ENCODE measurements at regions not wholly inside any gene's neighbourhood (a gene's known extent, or its start where the extent isn't known, plus 50 kb on each side); places are given as distances from the start of the nearest gene placed in this dataset.
"Not testable (repeated sequence)": the region's sequence is repeated elsewhere in the genome, so short reads cannot be mapped to it uniquely, and the experiment has no call there.

GRCh38 chr7:91614431-91614830 is 266.1 kb downstream of the MTERF1 start:
- ATAC-seq (no peak), DNase-seq (no peak)
- Histone ChIP-seq H3K27me3 (no peaks in the 10 kb centered on the region), H3K36me3 (no peaks in the 10 kb centered on the region), H3K27ac (no peak overlapping the region), H3K9me3 (peaks cover 0 to 5% (median 0%) of the 10 kb centered on the region in 12 donors), H3K4me1 (no peaks in the 10 kb centered on the region), H3K4me3 (no peak overlapping the region)
- intact Hi-C loops (cut with DNase I) = no loop called here
- TF ChIP-seq CTCF (IDR thresholded peaks at IDR 0.05) (no peak), POLR2A (IDR thresholded peaks at IDR 0.05) (no peak)
- 75 to 85% (median 80%) methylated on average over 4 of the region's 4 CpGs for WGBS, 4 donors

GRCh38 chr7:91618776-91619765 is 261.4 kb downstream of the MTERF1 start:
- Histone ChIP-seq H3K27me3 (no peaks in the 10 kb centered on the region), H3K27ac (no peak overlapping the region), H3K4me3 (no peak overlapping the region), H3K9me3 (no peaks in the 10 kb centered on the region), H3K4me1 (no peaks in the 10 kb centered on the region), H3K36me3 (no peaks in the 10 kb centered on the region)
- ATAC-seq (no peak), DNase-seq (no peak)
- intact Hi-C loops (cut with DNase I) = no loop called here
- 54 to 62% (median 56%) methylated on average over 6 of the region's 6 CpGs for WGBS, 4 donors
- no peak for TF ChIP-seq CTCF (IDR thresholded peaks at IDR 0.05)
- no peak for TF ChIP-seq POLR2A (IDR thresholded peaks at IDR 0.05)

- 89 to 100% (median 96%) methylated on average over 1 of the region's 1 CpG for WGBS, 4 donors
- TF ChIP-seq POLR2A (IDR thresholded peaks at IDR 0.05) = no peak
- no peak for TF ChIP-seq CTCF (IDR thresholded peaks at IDR 0.05)
- no peak for DNase-seq
These were observed 259.7 kb downstream of the MTERF1 start for GRCh38 chr7:91620827-91621226.

GRCh38 chr7:91627324-91627723 is 253.2 kb downstream of the MTERF1 start:
- WGBS, 4 donors = 93 to 99% (median 97%) methylated on average over 16 to 28 of the region's 28 CpGs
- ATAC-seq; DNase-seq; intact Hi-C loops (cut with DNase I); H3K4me3 ChIP-seq; H3K36me3 ChIP-seq; H3K9me3 ChIP-seq; H3K27me3 ChIP-seq; H3K27ac ChIP-seq: not testable (repeated sequence)
- H3K4me1 ChIP-seq = peaks cover 0 to 20% (median 10%) of the 10 kb centered on the region in 12 donors

More at GRCh38 chr7:91620827-91621226, 259.7 kb downstream of the MTERF1 start:
- Histone ChIP-seq H3K4me1 (no peaks in the 10 kb centered on the region), H3K9me3 (no peaks in the 10 kb centered on the region), H3K27ac (no peak overlapping the region), H3K4me3 (no peak overlapping the region), H3K36me3 (no peaks in the 10 kb centered on the region), H3K27me3 (no peaks in the 10 kb centered on the region)
- no peak for ATAC-seq
- intact Hi-C loops (cut with DNase I) = no loop called here
